Small intestine (tissue), 7 donors: ENCODE measurements at regions not wholly inside any gene's neighbourhood (a gene's known extent, or its start where the extent isn't known, plus 50 kb on each side); places are given as distances from the start of the nearest gene placed in this dataset.

Experiments used
- DNase-seq, 2 donors: peaks; one replicate each; pipeline versions ENCODE4 v3.0.0 to v3.0.0-alpha.2; 2013
- FAIRE-seq: peaks from 2 replicates; lab custom pipeline; 2012; peaks lifted over from hg19 to GRCh38; lab: Jason Lieb, UNC
- H3K27ac ChIP-seq, 3 donors: one replicate each; pipeline ENCODE4 v1.5.1; 2013; ENCODE audit warnings: low read length in 2 of 3, mild to moderate bottlenecking in 2 of 3, control low read depth in 1 of 3, inconsistent platforms in 1 of 3, low read depth in 1 of 3, moderate library complexity in 1 of 3
- H3K27me3 ChIP-seq, 3 donors: one replicate each; pipeline ENCODE4 v1.6.1; 2013; ENCODE audit warnings: low read length in 3 of 3, inconsistent platforms in 1 of 3; ENCODE audit not compliant: control insufficient read depth in 3 of 3, insufficient read depth in 3 of 3
- H3K36me3 ChIP-seq, 3 donors: one replicate each; pipeline ENCODE4 v1.6.1; 2013; ENCODE audit warnings: low read length in 3 of 3, inconsistent platforms in 1 of 3, low read depth in 1 of 3, mild to moderate bottlenecking in 1 of 3, moderate library complexity in 1 of 3; ENCODE audit not compliant: control insufficient read depth in 3 of 3, insufficient read depth in 2 of 3
- H3K4me1 ChIP-seq, 3 donors: one replicate each; pipeline ENCODE4 v1.6.1; 2013; ENCODE audit warnings: low read length in 2 of 3, inconsistent platforms in 1 of 3, low read depth in 1 of 3, mild to moderate bottlenecking in 1 of 3, moderate library complexity in 1 of 3; ENCODE audit not compliant: control insufficient read depth in 3 of 3, insufficient read depth in 2 of 3
- H3K4me3 ChIP-seq, 3 donors: one replicate each; pipeline ENCODE4 v1.5.1; 2013; ENCODE audit warnings: low read length in 3 of 3, control low read depth in 1 of 3, inconsistent platforms in 1 of 3, low read depth in 1 of 3, mild to moderate bottlenecking in 1 of 3, moderate library complexity in 1 of 3
- H3K9me3 ChIP-seq, 2 donors: one replicate each; pipeline ENCODE4 v1.6.1; 2013; ENCODE audit warnings: low read depth in 1 of 2, low read length in 1 of 2; ENCODE audit not compliant: control insufficient read depth in 2 of 2, insufficient read depth in 1 of 2
- WGBS, 3 donors: extraction: QIAGEN DNeasy Blood & Tissue Kit; methylation state at CpG; one replicate each; pipeline ENCODE4 v1.1.7; 2013; 5-methylcytosine and 5-hydroxymethylcytosine counted together
- donor health status: healthy with polysubstance abuse.
- donor health status: control.
- donor health status: control.
- donor health status: Bipolar disorder and iron deficiency.
- donor health status: healthy.

DNA sequence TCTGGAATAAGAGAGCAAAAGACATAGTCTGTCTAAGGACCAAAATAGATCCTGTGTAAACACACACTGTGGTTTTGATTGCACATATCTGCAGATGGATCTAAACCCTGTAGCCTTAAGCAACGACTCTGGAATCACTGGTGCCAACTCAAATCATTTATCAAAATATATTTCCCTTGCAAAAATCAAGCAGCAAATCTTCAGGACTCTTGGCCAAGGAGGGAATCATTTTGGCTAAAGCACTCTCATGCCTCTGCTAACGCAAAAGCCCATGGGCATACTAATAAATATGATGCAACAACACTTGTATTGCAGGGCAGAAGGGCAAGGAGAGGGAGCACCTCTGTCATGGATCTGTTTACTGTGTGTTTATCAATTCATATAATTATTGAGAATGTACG lies 155.4 kb upstream of the DUSP10 start:
- Histone ChIP-seq H3K4me1 (no peaks in the 10 kb centered on the region), H3K27me3 (no peaks in the 10 kb centered on the region), H3K4me3 (no peak overlapping the region), H3K36me3 (no peaks in the 10 kb centered on the region), H3K9me3 (peaks cover 0 to 2% of the 10 kb centered on the region in 2 donors), H3K27ac (no peak overlapping the region)
- DNase-seq: no peak
- no peak for FAIRE-seq
- WGBS, 3 donors: 31 to 44% (median 35%) methylated on average over 3 of the region's 3 CpGs

DNA sequence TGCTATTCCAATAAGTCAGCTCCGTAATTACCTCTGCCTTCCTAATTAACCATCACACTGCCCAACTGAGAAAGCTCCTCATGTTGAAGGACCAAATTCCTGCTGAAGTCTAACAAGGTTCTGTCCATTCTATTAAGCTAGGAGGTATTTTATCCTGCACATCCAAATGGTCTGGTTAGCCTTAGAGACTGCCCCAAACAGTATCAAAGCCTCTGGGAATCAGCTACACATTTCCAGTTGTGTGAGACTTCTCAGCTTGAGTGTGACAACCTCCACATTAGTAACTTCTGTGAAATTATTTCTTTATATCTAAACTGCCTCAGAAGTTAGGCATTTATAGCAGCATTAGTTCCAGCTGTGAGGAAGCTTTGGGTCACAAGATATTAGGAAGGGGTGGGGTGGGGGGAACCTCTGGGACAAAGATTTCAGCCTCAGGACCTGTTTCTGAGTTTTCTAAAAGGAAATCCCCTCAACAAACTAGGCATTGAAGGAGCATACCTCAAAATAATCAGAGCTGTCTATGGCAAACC lies 150.5 kb upstream of the DUSP10 start:
- Histone ChIP-seq H3K9me3 (peaks cover 0 to 2% of the 10 kb centered on the region in 2 donors), H3K27ac (no peak overlapping the region), H3K27me3 (no peaks in the 10 kb centered on the region), H3K4me1 (no peaks in the 10 kb centered on the region), H3K4me3 (no peak overlapping the region), H3K36me3 (no peaks in the 10 kb centered on the region)
- DNase-seq (no peak), FAIRE-seq (no peak)
- WGBS, 3 donors: 67 to 83% (median 74%) methylated on average over 1 of the region's 1 CpG

DNA sequence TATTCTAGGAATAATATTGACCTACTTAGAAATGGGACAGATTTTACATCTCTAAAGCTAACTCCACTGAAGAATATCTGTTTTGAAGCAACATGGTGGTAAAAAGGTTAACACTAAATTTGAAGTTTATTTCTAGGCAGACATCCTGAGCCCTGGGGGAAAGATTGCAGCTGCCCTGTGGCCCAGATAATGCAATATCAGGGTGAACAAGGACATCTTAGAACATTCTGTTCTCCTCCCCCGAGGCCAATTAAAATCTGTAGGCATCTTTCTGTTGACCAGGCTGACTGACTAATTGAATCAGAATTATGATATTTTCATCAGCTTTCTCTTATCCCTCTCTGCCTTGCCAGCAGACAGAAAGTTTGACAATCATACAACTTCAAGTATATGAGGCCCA lies 149.8 kb upstream of the DUSP10 start:
- Histone ChIP-seq H3K27me3 (no peaks in the 10 kb centered on the region), H3K27ac (no peak overlapping the region), H3K9me3 (peaks cover 0 to 2% of the 10 kb centered on the region in 2 donors), H3K4me1 (no peaks in the 10 kb centered on the region), H3K36me3 (no peaks in the 10 kb centered on the region), H3K4me3 (no peak overlapping the region)
- FAIRE-seq: no peak
- no peak for DNase-seq
- WGBS, 3 donors: 74 to 82% (median 75%) methylated on average over 1 of the region's 1 CpG

- no peaks in the 10 kb centered on the region for H3K4me1 ChIP-seq
- no peak overlapping the region for H3K27ac ChIP-seq
- WGBS, 3 donors: 77 to 85% (median 78%) methylated on average over 5 of the region's 5 CpGs
- DNase-seq: no peak
- no peaks in the 10 kb centered on the region for H3K27me3 ChIP-seq
- H3K4me3 ChIP-seq: no peak overlapping the region
- H3K9me3 ChIP-seq: peaks cover 0 to 2% of the 10 kb centered on the region in 2 donors
- FAIRE-seq: no peak
- no peaks in the 10 kb centered on the region for H3K36me3 ChIP-seq
Measured at GRCh38 chr1:221888801-221889200, 146.9 kb upstream of the DUSP10 start.

DNA sequence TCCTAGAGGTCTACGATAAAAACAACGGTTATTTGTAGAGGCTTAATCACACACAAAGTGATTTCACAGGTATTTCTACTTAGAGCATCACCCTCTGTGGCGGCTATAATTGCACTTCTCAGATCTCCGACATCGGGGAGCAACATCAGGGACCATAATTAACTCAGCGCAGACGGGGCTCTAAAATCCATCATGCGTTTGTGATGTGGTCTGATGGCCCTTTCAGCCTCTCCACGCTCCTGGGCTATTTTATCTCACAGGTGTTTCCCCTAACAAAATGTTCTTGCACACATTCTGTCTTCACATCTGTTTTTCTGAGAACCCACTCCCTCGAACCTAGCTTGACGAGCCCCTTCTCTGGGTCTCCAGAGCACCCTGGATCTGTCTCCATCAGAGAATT lies 146.3 kb upstream of the DUSP10 start:
- no peaks in the 10 kb centered on the region for H3K36me3 ChIP-seq
- no peak overlapping the region for H3K27ac ChIP-seq
- 79 to 82% (median 79%) methylated on average over 11 of the region's 11 CpGs for WGBS, 3 donors
- no peaks in the 10 kb centered on the region for H3K9me3 ChIP-seq
- no peaks in the 10 kb centered on the region for H3K4me1 ChIP-seq
- no peaks in the 10 kb centered on the region for H3K27me3 ChIP-seq
- FAIRE-seq (no peak), DNase-seq (no peak)
- no peak overlapping the region for H3K4me3 ChIP-seq

- H3K4me1 ChIP-seq: no peaks in the 10 kb centered on the region
- DNase-seq (no peak), FAIRE-seq (no peak)
- H3K4me3 ChIP-seq: no peak overlapping the region
- no peaks in the 10 kb centered on the region for H3K36me3 ChIP-seq
- H3K9me3 ChIP-seq: no peaks in the 10 kb centered on the region
- 74 to 85% (median 81%) methylated on average over 2 of the region's 2 CpGs for WGBS, 3 donors
- no peaks in the 10 kb centered on the region for H3K27me3 ChIP-seq
- no peak overlapping the region for H3K27ac ChIP-seq
Measured at GRCh38 chr1:221887758-221888157, 145.9 kb upstream of the DUSP10 start.

DNA sequence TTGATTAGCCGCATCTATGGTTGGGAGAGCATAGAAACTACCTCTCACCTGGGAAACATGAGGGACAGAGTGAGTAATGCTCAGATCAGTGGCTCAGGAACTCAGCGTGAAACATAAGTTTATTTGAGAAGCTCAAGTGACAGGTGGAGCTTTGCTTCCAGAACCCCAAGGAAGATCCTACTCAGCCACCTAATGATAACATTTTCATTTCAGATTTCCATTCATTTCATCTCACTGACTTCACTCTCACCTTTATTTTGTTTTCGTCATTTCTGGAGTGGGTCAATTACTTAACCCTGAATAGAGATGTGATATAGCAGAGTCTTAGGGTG lies 145.5 kb upstream of the DUSP10 start:
- Histone ChIP-seq H3K4me1 (no peaks in the 10 kb centered on the region), H3K4me3 (no peak overlapping the region), H3K27me3 (no peaks in the 10 kb centered on the region), H3K36me3 (no peaks in the 10 kb centered on the region), H3K27ac (no peak overlapping the region), H3K9me3 (no peaks in the 10 kb centered on the region)
- 58 to 83% (median 65%) methylated on average over 3 of the region's 3 CpGs for WGBS, 3 donors
- DNase-seq: no peak
- FAIRE-seq: no peak

DNA sequence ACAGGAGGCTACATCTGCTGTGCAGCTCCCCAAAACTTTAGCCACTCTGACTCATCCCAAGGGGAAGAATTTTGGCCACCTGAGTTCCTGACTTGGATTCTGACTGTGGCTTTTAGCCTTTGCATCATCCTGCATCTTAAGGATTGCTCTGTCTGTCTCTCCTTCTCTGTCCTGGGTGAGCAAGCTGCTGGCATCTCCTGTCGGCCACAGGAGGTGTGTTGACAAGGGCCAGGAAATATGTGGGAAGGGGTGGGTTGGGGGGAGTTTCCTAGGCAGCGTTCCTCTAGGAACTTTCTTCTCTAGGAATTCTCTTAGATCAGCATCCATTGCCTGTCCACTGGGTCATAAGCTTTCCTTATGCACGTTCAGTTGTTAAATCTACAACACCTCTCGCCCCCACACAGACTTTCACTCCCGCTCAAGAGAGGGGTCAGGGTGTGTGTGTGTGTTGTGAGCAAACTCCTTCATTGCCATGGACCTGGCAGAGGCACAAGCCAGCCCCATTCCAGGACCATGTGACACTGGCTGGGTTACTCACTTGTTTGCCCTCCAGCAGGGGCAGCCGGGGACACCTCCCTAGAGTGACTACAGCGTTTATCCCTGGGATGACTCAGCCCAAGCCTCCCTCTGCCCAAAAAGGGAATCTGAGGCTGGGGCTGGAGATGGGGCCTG lies 145.0 kb upstream of the DUSP10 start:
- Histone ChIP-seq H3K36me3 (no peaks in the 10 kb centered on the region), H3K4me1 (no peaks in the 10 kb centered on the region), H3K27me3 (no peaks in the 10 kb centered on the region), H3K27ac (no peak overlapping the region), H3K9me3 (no peaks in the 10 kb centered on the region), H3K4me3 (no peak overlapping the region)
- DNase-seq: no peak
- FAIRE-seq: no peak
- 36 to 50% (median 47%) methylated on average over 7 of the region's 7 CpGs for WGBS, 3 donors

GRCh38 chr1:221886311-221886710 lies 144.4 kb upstream of the DUSP10 start:
- Histone ChIP-seq H3K9me3 (no peaks in the 10 kb centered on the region), H3K4me1 (no peaks in the 10 kb centered on the region), H3K27ac (no peak overlapping the region), H3K27me3 (no peaks in the 10 kb centered on the region), H3K4me3 (no peak overlapping the region), H3K36me3 (no peaks in the 10 kb centered on the region)
- FAIRE-seq: no peak
- 73 to 93% (median 82%) methylated on average over 2 of the region's 2 CpGs for WGBS, 3 donors
- no peak for DNase-seq
